ENCODE measurements at regions not wholly inside any gene's neighbourhood (a gene's known extent, or its start where the extent isn't known, plus 50 kb on each side); places are given as distances from the start of the nearest gene placed in this dataset.

GRCh38 chr7:79515358-79515757 lies 61.9 kb upstream of the MAGI2 start:
- ChIA-PET CTCF (no interaction called here), POLR2A (no interaction called here)
- no peaks in the 10 kb centered on the region for H3K9me3 ChIP-seq (ENCODE audit: control extremely low read depth in 1 of 3, control insufficient read depth in 2 of 3, insufficient read depth in 1 of 3, low read length in 2 of 3)
- no peaks in the 10 kb centered on the region for H4K20me1 ChIP-seq (ENCODE audit: control insufficient read depth, insufficient read depth, low read length, poor library complexity, severe bottlenecking)
- no peak overlapping the region for H2AFZ ChIP-seq (ENCODE audit: insufficient read depth, low read depth, low read length, poor library complexity, severe bottlenecking)
- Mint-ChIP-seq H3K4me3 (no peak overlapping the region), H3K4me1 (no peaks in the 10 kb centered on the region), H3K27me3 (no peaks in the 10 kb centered on the region), H3K27ac (no peak overlapping the region), H3K9me3 (ENCODE audit: insufficient read depth) (no peaks in the 10 kb centered on the region)
- no peak for DNase-seq
- H3K36me3 ChIP-seq (replicated peaks in 1 of 2; ENCODE audit: control extremely low read depth in 1 of 2, control insufficient read depth in 1 of 2, extremely low read depth in 1 of 2, insufficient read depth in 2 of 2, low read length in 1 of 2), result no peaks in the 10 kb centered on the region
- TF ChIP-seq CTCF (IDR thresholded peaks at IDR 0.05) (no peak), EZH2 (IDR thresholded peaks at IDR 0.05; ENCODE audit: borderline replicate concordance, insufficient read depth, low read depth, low read length, poor library complexity, severe bottlenecking) (no peak)
- no peaks in the 10 kb centered on the region for H3K27me3 ChIP-seq (replicated peaks in 1 of 4; ENCODE audit: control extremely low read depth in 1 of 4, control insufficient read depth in 3 of 4, insufficient read depth in 4 of 4, low read length in 3 of 4)
- H3K27ac ChIP-seq (ENCODE audit: low read length in 2 of 2), result no peak overlapping the region
- no peak overlapping the region for H3K4me2 ChIP-seq (replicated peaks; ENCODE audit: low read depth, low read length, poor library complexity, severe bottlenecking)
- H3K4me3 ChIP-seq (ENCODE audit: control extremely low read depth in 1 of 5, extremely low read depth in 1 of 5, insufficient read depth in 1 of 5, low read depth in 2 of 5, low read length in 4 of 5), result no peak overlapping the region
- intact Hi-C loops (cut with micrococcal nuclease), result no loop called here
- H3K4me1 ChIP-seq (ENCODE audit: control insufficient read depth in 2 of 2, insufficient read depth in 2 of 2, low read length in 2 of 2), result no peaks in the 10 kb centered on the region
- WGBS (ENCODE audit: insufficient coverage), result no CpG with 5 or more reads among the region's 3 CpGs
- H3K79me2 ChIP-seq (ENCODE audit: control insufficient read depth, insufficient read depth, low read length), result no peaks in the 10 kb centered on the region
- no peak overlapping the region for H3K9ac ChIP-seq (ENCODE audit: low read length)
- ATAC-seq (ENCODE audit: low read depth), result no peak

- Mint-ChIP-seq H3K27ac (no peak overlapping the region), H3K4me3 (no peak overlapping the region), H3K9me3 (ENCODE audit: insufficient read depth) (no peaks in the 10 kb centered on the region), H3K4me1 (no peaks in the 10 kb centered on the region), H3K27me3 (no peaks in the 10 kb centered on the region)
- Histone ChIP-seq H3K36me3 (replicated peaks in 1 of 2; ENCODE audit: control extremely low read depth in 1 of 2, control insufficient read depth in 1 of 2, extremely low read depth in 1 of 2, insufficient read depth in 2 of 2, low read length in 1 of 2) (no peaks in the 10 kb centered on the region), H3K4me3 (ENCODE audit: control extremely low read depth in 1 of 5, extremely low read depth in 1 of 5, insufficient read depth in 1 of 5, low read depth in 2 of 5, low read length in 4 of 5) (no peak overlapping the region), H3K4me2 (replicated peaks; ENCODE audit: low read depth, low read length, poor library complexity, severe bottlenecking) (no peak overlapping the region), H2AFZ (ENCODE audit: insufficient read depth, low read depth, low read length, poor library complexity, severe bottlenecking) (no peak overlapping the region), H3K9ac (ENCODE audit: low read length) (no peak overlapping the region), H3K9me3 (ENCODE audit: control extremely low read depth in 1 of 3, control insufficient read depth in 2 of 3, insufficient read depth in 1 of 3, low read length in 2 of 3) (no peaks in the 10 kb centered on the region), H3K79me2 (ENCODE audit: control insufficient read depth, insufficient read depth, low read length) (no peaks in the 10 kb centered on the region), H3K27me3 (replicated peaks in 1 of 4; ENCODE audit: control extremely low read depth in 1 of 4, control insufficient read depth in 3 of 4, insufficient read depth in 4 of 4, low read length in 3 of 4) (no peaks in the 10 kb centered on the region), H4K20me1 (ENCODE audit: control insufficient read depth, insufficient read depth, low read length, poor library complexity, severe bottlenecking) (no peaks in the 10 kb centered on the region), H3K27ac (ENCODE audit: low read length in 2 of 2) (no peak overlapping the region), H3K4me1 (ENCODE audit: control insufficient read depth in 2 of 2, insufficient read depth in 2 of 2, low read length in 2 of 2) (no peaks in the 10 kb centered on the region)
- intact Hi-C loops (cut with micrococcal nuclease), result no loop called here
- 85% methylated on average over 2 of the region's 2 CpGs for WGBS (ENCODE audit: insufficient coverage)
- DNase-seq (no peak), ATAC-seq (ENCODE audit: low read depth) (no peak)
- ChIA-PET POLR2A (no interaction called here), CTCF (no interaction called here)
- TF ChIP-seq CTCF (IDR thresholded peaks at IDR 0.05), result no peak
- TF ChIP-seq EZH2 (IDR thresholded peaks at IDR 0.05; ENCODE audit: borderline replicate concordance, insufficient read depth, low read depth, low read length, poor library complexity, severe bottlenecking), result no peak
Observed at GRCh38 chr7:79513261-79513660, 59.8 kb upstream of the MAGI2 start.

All from B cell (primary cell).